ENCODE measurements at regions not wholly inside any gene's neighbourhood (a gene's known extent, or its start where the extent isn't known, plus 50 kb on each side); places are given as distances from the start of the nearest gene placed in this dataset.
A peak's percentile ranks its signal among the peaks of the same experiment; 100 is the strongest.

GRCh38 chr9:712643-713042 lies 128.9 kb upstream of the DMRT1 start:
- CTCF ChIA-PET (ENCODE audit: low intra/inter-chr PET ratio, low total read pairs) = no interaction called here
- Histone ChIP-seq H3K9ac (ENCODE audit: insufficient read depth, low read depth, low read length) (peak overlapping the region; percentile 17; the same call in 1 of the 2 replicates), H2AFZ (ENCODE audit: low read length) (no peak overlapping the region), H4K20me1 (ENCODE audit: insufficient read depth, low read length) (peaks cover 39% of the 10 kb centered on the region), H3K9me3 (ENCODE audit: low read length) (no peaks in the 10 kb centered on the region), H3K27ac (ENCODE audit: extremely low read length, insufficient read depth, low read length) (no peak overlapping the region), H3K4me2 (ENCODE audit: low read depth, low read length) (peak overlapping the region; percentile 80), H3K79me2 (ENCODE audit: insufficient read depth, low read length) (peaks cover 96% of the 10 kb centered on the region), H3K4me3 (replicated peaks in 1 of 3; ENCODE audit: insufficient read depth in 1 of 3, low read depth in 2 of 3, low read length in 3 of 3) (peak overlapping the region; percentile 41 to 57 (median 47)), H3K27me3 (ENCODE audit: control insufficient read depth in 1 of 2, insufficient read depth in 2 of 2, low read length in 2 of 2) (no peaks in the 10 kb centered on the region), H3K4me1 (ENCODE audit: insufficient read depth, low read length) (peaks cover 94% of the 10 kb centered on the region), H3K36me3 (replicated peaks in 1 of 2; ENCODE audit: control insufficient read depth in 1 of 2, insufficient read depth in 2 of 2, low read length in 2 of 2) (peaks cover 22 to 46% of the 10 kb centered on the region in 2 experiments)
- DNase-seq (ENCODE audit: low spot score) (no peak), ATAC-seq (no peak), FAIRE-seq (no peak)
- in situ Hi-C loops (cut with HindIII; ENCODE audit: extremely low pct_ligation_motif_present, low pct_unique_long_range_greater_than_20kb) = no loop called here
- intact Hi-C loops (cut with micrococcal nuclease; ENCODE audit: unreplicated experiment) = no loop called here
- POLR2A ChIA-PET = interaction anchor here (0.9 to 14.6 kb wide), 5 partner anchors 11 to 39 kb away, joined by 3 to 320 read pairs (median 4); no protein-coding TSS in a partner anchor
- no TSS peak for BruUV-seq (replicated peaks)
- 85% methylated on average over 16 of the region's 16 CpGs for WGBS (ENCODE audit: low lambda C conversion rate)
- TF ChIP-seq ARID4A (CRISPR knock-in tag; IDR thresholded peaks at IDR 0.05; ENCODE audit: borderline replicate concordance) (no peak), KIAA2018 (CRISPR knock-in tag; IDR thresholded peaks at IDR 0.05; ENCODE audit: borderline replicate concordance) (no peak), THAP8 (CRISPR knock-in tag; IDR thresholded peaks at IDR 0.05; ENCODE audit: borderline replicate concordance) (no peak), ZNF577 (CRISPR knock-in tag; IDR thresholded peaks at IDR 0.05; ENCODE audit: borderline replicate concordance, low read depth) (no peak), ZFP91 (CRISPR knock-in tag; IDR thresholded peaks at IDR 0.05; ENCODE audit: borderline replicate concordance) (0 out of 2 replicates have a peak, but pooled peaks have one; percentile 30), TFAP4 (IDR thresholded peaks at IDR 0.05; ENCODE audit: borderline replicate concordance, low read depth) (peak; percentile 45; the same call in 1 of the 2 replicates), SIN3A (IDR thresholded peaks at IDR 0.05; ENCODE audit: borderline replicate concordance, low read depth, low read length) (0 out of 2 replicates have a peak, but pooled peaks have one; percentile 33)

Measured in HepG2 (cell line).